Upper lobe of right lung (tissue), 1 donor: ENCODE measurements at regions not wholly inside any gene's neighbourhood (a gene's known extent, or its start where the extent isn't known, plus 50 kb on each side); places are given as distances from the start of the nearest gene placed in this dataset.

Experiments
- ATAC-seq: fragments of 200-7000 bp; cut with Tn5 transposase; one replicate; pipeline ENCODE4 v1.9.1; 2020; ENCODE audit warnings: mild to moderate bottlenecking, moderate library complexity
- DNase-seq: peaks from one replicate; pipeline ENCODE4 v3.0.0-alpha.2; 2020
- H3K27ac ChIP-seq: fragments of 200-600 bp; one replicate; pipeline ENCODE4 v1.8.0; 2022
- H3K27me3 ChIP-seq: fragments of 200-600 bp; one replicate; pipeline ENCODE4 v1.8.0; 2022; ENCODE audit warnings: mild to moderate bottlenecking
- H3K36me3 ChIP-seq: fragments of 200-600 bp; one replicate; pipeline ENCODE4 v1.8.0; 2022
- H3K4me1 ChIP-seq: fragments of 200-600 bp; one replicate; pipeline ENCODE4 v1.8.0; 2022
- H3K4me3 ChIP-seq: fragments of 200-600 bp; one replicate; pipeline ENCODE4 v1.8.0; 2022; ENCODE audit warnings: mild to moderate bottlenecking
- H3K9me3 ChIP-seq: fragments of 200-600 bp; one replicate; pipeline ENCODE4 v1.8.0; 2022
- intact Hi-C: fragments of 100-400 bp; cut with DNase I; formaldehyde crosslinking; loops from one replicate; pipeline ENCODE4 v1.11.0; 2022
- TF ChIP-seq, protein P1 (sequence below): fragments of 200-600 bp; IDR thresholded peaks from one replicate; pipeline ENCODE4 v1.8.0; 2022; ENCODE audit warnings: antibody characterized with exemption
- donor health status: DM: no; HTN: yes; CAD: no; lungs with severe emphysema.

DNA sequence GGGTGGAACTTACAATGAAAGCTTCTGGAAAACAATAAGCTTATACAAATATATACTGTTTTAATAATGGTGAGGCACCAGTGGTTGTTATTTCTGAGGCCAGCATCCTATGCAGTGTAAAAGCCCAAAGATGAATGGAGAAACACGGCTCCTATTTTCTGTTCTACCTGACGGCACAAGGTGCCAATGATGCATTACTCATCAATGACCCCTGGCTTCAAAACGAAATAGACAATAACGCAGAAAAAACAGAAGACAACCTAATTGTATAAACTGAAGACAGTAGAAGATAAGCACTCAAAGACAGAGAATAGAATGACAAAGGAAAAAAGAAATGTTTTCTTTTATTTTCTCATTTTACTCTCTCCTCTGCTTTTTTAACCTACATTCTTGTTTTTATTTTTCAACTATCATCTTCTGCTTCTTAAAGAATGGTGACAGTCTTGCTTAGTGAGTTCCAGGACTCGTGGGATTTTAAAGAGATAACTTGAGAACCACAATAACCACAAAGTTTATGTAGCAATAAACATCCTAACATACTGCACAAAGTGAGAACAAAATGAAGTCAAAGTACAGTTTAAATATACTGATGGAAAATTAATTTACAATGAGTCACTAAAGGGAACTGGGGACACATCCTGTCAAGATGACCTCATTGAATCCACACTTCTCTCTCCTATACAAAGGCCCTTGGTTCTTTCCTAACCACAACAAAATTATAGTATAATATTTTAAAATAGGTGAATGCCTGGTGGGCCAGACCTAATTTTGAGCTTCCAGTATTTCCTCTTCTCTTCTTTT is 169.8 kb downstream of the BTC start:
- Histone ChIP-seq H3K4me3 (no peak overlapping the region), H3K27me3 (no peaks in the 10 kb centered on the region), H3K36me3 (no peaks in the 10 kb centered on the region), H3K9me3 (no peaks in the 10 kb centered on the region), H3K27ac (no peak overlapping the region), H3K4me1 (peaks cover 4% of the 10 kb centered on the region)
- intact Hi-C loops = no loop called here
- DNase-seq = no peak
- ATAC-seq = peak; percentile 68
- TF ChIP-seq, protein P1, sequence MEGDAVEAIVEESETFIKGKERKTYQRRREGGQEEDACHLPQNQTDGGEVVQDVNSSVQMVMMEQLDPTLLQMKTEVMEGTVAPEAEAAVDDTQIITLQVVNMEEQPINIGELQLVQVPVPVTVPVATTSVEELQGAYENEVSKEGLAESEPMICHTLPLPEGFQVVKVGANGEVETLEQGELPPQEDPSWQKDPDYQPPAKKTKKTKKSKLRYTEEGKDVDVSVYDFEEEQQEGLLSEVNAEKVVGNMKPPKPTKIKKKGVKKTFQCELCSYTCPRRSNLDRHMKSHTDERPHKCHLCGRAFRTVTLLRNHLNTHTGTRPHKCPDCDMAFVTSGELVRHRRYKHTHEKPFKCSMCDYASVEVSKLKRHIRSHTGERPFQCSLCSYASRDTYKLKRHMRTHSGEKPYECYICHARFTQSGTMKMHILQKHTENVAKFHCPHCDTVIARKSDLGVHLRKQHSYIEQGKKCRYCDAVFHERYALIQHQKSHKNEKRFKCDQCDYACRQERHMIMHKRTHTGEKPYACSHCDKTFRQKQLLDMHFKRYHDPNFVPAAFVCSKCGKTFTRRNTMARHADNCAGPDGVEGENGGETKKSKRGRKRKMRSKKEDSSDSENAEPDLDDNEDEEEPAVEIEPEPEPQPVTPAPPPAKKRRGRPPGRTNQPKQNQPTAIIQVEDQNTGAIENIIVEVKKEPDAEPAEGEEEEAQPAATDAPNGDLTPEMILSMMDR = no peak

DNA sequence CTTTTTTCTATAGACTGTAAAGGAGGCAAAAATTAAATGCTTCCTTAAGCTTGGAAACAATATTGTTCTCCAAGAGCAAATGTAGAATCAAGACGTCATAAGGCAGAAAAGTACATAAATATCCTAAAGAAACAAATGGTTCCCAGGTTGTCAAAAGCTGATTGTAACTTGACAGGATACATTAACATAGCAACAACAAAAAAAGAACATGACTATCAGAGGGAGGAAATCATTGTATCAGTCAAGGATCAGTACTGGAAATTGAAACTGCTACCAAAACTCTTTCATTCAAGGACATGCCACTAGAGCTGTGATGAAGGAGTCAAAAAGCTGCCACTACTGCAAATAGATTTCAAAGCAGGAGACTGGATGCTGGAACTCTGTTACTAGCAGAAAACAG is 168.3 kb downstream of the BTC start:
- Histone ChIP-seq H3K4me3 (no peak overlapping the region), H3K9me3 (no peaks in the 10 kb centered on the region), H3K27me3 (no peaks in the 10 kb centered on the region), H3K36me3 (no peaks in the 10 kb centered on the region), H3K27ac (no peak overlapping the region), H3K4me1 (peaks cover 4% of the 10 kb centered on the region)
- DNase-seq (no peak), ATAC-seq (no peak)
- TF ChIP-seq, protein P1 = no peak
- intact Hi-C loops = no loop called here

DNA sequence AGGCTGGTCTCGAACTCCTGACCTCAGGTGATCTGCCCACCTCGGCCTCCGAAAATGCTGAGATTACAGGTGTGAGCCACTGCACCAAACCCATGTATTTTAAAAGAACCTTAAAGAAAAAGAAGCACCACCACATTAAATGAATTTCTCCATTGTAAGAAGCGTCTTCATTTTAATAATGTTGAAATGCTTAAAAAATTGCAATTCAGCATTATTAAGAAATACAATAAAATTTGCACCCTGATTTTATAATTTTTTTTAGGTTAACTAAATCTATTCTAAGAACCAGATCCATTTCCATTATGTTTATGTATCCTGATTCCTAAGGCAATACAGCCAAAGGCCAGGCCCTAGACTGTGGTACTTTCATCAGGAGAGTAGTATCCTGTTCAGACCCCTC is 167.2 kb downstream of the BTC start:
- TF ChIP-seq, protein P1 = no peak
- no peaks in the 10 kb centered on the region for H3K9me3 ChIP-seq
- no peak overlapping the region for H3K4me3 ChIP-seq
- ATAC-seq = no peak
- no peak overlapping the region for H3K27ac ChIP-seq
- H3K36me3 ChIP-seq = no peaks in the 10 kb centered on the region
- intact Hi-C loops = no loop called here
- no peaks in the 10 kb centered on the region for H3K27me3 ChIP-seq
- DNase-seq = no peak
- H3K4me1 ChIP-seq = peaks cover 4% of the 10 kb centered on the region

DNA sequence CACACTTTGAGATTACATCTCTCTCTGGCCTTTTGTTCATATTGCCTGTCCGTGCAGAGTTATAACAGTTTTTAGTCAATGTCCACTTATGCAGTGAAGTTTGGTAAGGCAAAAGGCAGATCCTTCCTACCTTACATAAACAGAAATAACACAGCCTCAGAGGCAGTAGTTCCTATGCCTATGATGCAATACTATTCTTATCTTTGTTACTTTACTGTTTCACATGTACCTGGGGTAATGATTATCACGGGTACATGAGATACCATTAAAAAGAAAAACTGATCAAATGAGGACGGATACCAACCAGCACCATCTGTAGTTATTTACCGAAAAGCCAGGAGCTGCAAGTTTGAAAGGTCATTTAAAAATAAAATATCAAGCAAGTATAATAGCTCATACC is 166.8 kb downstream of the BTC start:
- no peak for DNase-seq
- Histone ChIP-seq H3K4me3 (no peak overlapping the region), H3K27me3 (no peaks in the 10 kb centered on the region), H3K27ac (no peak overlapping the region), H3K9me3 (no peaks in the 10 kb centered on the region), H3K4me1 (peaks cover 4% of the 10 kb centered on the region), H3K36me3 (no peaks in the 10 kb centered on the region)
- intact Hi-C loops = no loop called here
- no peak for ATAC-seq
- TF ChIP-seq, protein P1 = no peak

DNA sequence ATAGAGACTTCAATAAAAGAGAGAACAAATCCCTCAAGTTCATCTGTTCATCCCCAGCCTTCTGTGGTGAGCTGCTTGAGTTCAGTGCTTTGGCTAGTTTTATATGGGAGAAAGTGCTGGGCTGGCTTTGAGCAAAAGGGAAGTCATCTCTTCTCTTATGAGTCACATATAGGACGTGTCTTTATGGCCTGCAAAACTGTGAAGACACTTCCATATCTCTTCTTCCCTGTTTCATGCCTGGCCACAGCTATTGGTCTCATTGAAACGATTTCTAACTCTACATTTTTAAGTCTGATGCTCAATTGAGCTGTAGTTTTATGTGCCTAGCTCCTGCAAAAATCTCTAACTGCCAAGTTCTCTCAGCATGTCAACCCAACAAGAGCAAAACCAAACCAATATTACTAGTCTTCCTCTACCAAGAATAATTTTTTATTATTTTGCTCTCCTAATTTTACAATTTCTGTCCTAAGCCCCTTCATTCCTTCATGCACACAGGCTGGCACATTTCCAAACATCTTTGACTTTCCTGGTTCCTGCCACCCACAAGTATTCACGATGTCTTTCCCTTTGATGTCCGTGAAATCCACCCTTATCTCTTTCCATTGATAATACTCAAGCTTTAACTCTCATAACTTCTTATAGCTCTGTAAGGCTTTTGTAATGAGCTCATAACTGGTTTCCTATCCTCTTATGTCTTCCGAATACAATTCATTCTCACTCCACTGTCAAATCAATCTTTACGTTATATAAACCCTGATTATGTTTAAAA is 165.3 kb downstream of the BTC start:
- ATAC-seq = peak; percentile 84
- no peaks in the 10 kb centered on the region for H3K36me3 ChIP-seq
- no peak overlapping the region for H3K27ac ChIP-seq
- peaks cover 8% of the 10 kb centered on the region for H3K4me1 ChIP-seq
- no peak for DNase-seq
- H3K9me3 ChIP-seq = no peaks in the 10 kb centered on the region
- intact Hi-C loops = no loop called here
- H3K4me3 ChIP-seq = no peak overlapping the region
- TF ChIP-seq, protein P1 = no peak
- no peaks in the 10 kb centered on the region for H3K27me3 ChIP-seq
